ENCODE measurements at regions not wholly inside any gene's neighbourhood (a gene's known extent, or its start where the extent isn't known, plus 50 kb on each side); places are given as distances from the start of the nearest gene placed in this dataset.
"Not testable (repeated sequence)": the region's sequence is repeated elsewhere in the genome, so short reads cannot be mapped to it uniquely, and the experiment has no call there.

DNA sequence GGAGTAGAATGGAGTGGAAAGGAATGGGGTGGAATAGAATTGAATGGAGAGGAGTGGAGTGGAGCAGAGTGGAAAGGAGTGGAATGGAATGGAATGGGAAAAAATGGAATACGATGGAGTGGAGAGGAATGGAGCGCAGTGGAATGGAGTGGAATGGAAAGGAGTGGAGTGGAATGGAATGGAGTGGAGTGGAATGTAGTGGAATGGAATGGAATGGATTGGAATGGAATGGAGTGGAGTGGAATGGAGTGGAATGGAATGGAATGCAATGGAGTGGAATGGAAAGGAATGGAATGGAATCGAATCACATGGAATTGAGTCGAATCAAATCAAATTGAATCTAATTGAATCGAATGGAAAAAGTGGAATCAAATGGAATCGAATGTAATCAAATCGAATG is 1016.1 kb downstream of the CDY1 start:
- no peak overlapping the region for H3K4me3 Mint-ChIP-seq

DNA sequence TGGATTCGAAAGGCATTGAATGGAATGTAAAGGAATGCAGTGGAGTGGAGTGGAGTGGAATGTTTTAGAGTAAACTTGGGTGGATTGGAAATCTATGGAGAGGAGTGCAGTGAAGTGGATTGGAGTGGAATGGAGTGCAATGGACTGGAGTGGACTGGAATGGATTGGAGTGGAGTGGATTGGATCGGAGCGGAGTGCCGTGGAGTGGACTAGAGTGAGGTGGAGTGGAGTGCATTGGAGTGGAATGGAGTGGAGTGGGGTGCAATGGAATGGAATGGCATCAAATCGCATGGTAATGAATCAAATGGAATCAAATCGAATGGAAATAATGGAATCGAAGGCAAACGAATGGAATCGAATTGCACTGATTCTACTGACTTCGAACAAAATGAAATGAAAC is 1023.9 kb downstream of the CDY1 start:
- H3K9me3 ChIP-seq, result not testable (repeated sequence)
- peaks cover 0 to 27% (median 24%) of the 10 kb centered on the region in 3 donors for H3K9me3 Mint-ChIP-seq
- WGBS (ENCODE audit: insufficient coverage), result 87% methylated on average over 9 of the region's 10 CpGs

More for the DNA sequence above, 1016.1 kb downstream of the CDY1 start:
- WGBS (ENCODE audit: insufficient coverage), result 89% methylated on average over 7 of the region's 7 CpGs
- Mint-ChIP-seq H3K9me3 (peaks cover 5 to 56% (median 48%) of the 10 kb centered on the region in 3 donors), H3K36me3 (no peaks in the 10 kb centered on the region), H3K4me1 (no peaks in the 10 kb centered on the region), H3K27ac (no peak overlapping the region), H3K27me3 (no peaks in the 10 kb centered on the region)
- ATAC-seq (replicated peaks in 1 of 4), result no peak
- ChIA-PET CTCF (no interaction called here), POLR2A (no interaction called here)
- no peaks in the 10 kb centered on the region for H3K4me1 ChIP-seq (ENCODE audit: control insufficient read depth in 1 of 2, extremely low read depth in 1 of 2, insufficient read depth in 2 of 2, low read length in 2 of 2)
- H3K4me3 ChIP-seq (ENCODE audit: control insufficient read depth in 1 of 2, extremely low read depth in 1 of 2, low read length in 1 of 2), result no peak overlapping the region
- no peaks in the 10 kb centered on the region for H3K27me3 ChIP-seq (replicated peaks in 1 of 2; ENCODE audit: control insufficient read depth in 2 of 2, extremely low read depth in 1 of 2, insufficient read depth in 2 of 2, low read length in 1 of 2)
- no peak overlapping the region for H3K27ac ChIP-seq (ENCODE audit: low read length)
- H3K36me3 ChIP-seq (ENCODE audit: control insufficient read depth in 2 of 2, extremely low read depth in 1 of 2, insufficient read depth in 1 of 2, low read length in 1 of 2), result no peaks in the 10 kb centered on the region
- DNase-seq, result no peak
- no peaks in the 10 kb centered on the region for H3K9me3 ChIP-seq

DNA sequence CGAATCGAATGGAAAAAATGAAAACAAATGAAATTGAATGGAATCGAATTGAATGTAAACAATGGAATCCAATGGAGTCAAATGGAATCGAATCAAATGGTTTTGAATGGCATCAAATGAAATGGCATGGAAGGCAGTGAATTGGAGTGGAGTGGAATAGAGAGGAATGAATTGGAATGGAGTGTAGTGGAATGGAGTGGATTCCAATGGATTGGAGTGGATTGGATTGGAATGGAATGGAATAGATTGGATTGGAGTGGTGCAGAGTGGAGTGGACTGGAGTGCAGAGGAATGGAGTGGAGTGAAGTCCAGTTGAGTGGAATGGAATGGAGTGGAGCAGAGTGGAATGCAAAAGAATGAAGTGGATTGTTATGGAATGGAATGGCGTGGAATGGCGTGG is 1026.3 kb downstream of the CDY1 start:
- POLR2A ChIA-PET; DNase-seq; H3K9me3 ChIP-seq; H3K27ac Mint-ChIP-seq; H3K36me3 ChIP-seq (ENCODE audit: control insufficient read depth in 2 of 2, extremely low read depth in 1 of 2, insufficient read depth in 1 of 2, low read length in 1 of 2); CTCF ChIA-PET; H3K4me3 Mint-ChIP-seq; H3K27me3 Mint-ChIP-seq; H3K27me3 ChIP-seq (replicated peaks in 1 of 2; ENCODE audit: control insufficient read depth in 2 of 2, extremely low read depth in 1 of 2, insufficient read depth in 2 of 2, low read length in 1 of 2); ATAC-seq (replicated peaks in 1 of 4); H3K4me1 ChIP-seq (ENCODE audit: control insufficient read depth in 1 of 2, extremely low read depth in 1 of 2, insufficient read depth in 2 of 2, low read length in 2 of 2); H3K36me3 Mint-ChIP-seq; H3K4me3 ChIP-seq (ENCODE audit: control insufficient read depth in 1 of 2, extremely low read depth in 1 of 2, low read length in 1 of 2); H3K27ac ChIP-seq (ENCODE audit: low read length); H3K4me1 Mint-ChIP-seq: not testable (repeated sequence)
- H3K9me3 Mint-ChIP-seq, result peaks cover 0 to 17% (median 10%) of the 10 kb centered on the region in 3 donors
- 86% methylated on average over 4 of the region's 6 CpGs for WGBS (ENCODE audit: insufficient coverage)

More for the DNA sequence above, 1023.9 kb downstream of the CDY1 start:
- H3K27ac ChIP-seq (ENCODE audit: low read length); H3K4me3 ChIP-seq (ENCODE audit: control insufficient read depth in 1 of 2, extremely low read depth in 1 of 2, low read length in 1 of 2); CTCF ChIA-PET; H3K4me1 ChIP-seq (ENCODE audit: control insufficient read depth in 1 of 2, extremely low read depth in 1 of 2, insufficient read depth in 2 of 2, low read length in 2 of 2); POLR2A ChIA-PET; ATAC-seq (replicated peaks in 1 of 4); H3K27me3 Mint-ChIP-seq; H3K27ac Mint-ChIP-seq; H3K36me3 Mint-ChIP-seq; H3K27me3 ChIP-seq (replicated peaks in 1 of 2; ENCODE audit: control insufficient read depth in 2 of 2, extremely low read depth in 1 of 2, insufficient read depth in 2 of 2, low read length in 1 of 2); H3K4me3 Mint-ChIP-seq; DNase-seq; H3K36me3 ChIP-seq (ENCODE audit: control insufficient read depth in 2 of 2, extremely low read depth in 1 of 2, insufficient read depth in 1 of 2, low read length in 1 of 2); H3K4me1 Mint-ChIP-seq: not testable (repeated sequence)

DNA sequence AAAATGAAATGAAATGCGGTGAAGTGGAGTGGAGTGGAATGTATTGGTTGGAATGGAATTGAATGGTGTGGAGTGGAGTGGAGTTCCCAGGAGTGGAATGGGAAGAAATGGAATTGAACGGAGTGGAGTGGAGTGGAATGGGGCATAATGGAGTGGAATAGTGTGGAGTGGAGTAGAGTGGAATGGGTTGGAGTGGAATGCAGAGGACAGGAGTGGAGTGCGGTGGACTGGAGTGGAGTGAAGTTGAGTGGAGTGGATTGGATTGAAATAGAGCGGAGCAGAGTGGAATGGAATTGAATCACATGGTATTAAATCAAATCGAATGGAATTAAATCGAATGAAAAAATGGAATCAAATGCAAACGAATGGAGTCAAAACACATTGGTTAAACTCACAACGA is 1042.3 kb downstream of the CDY1 start:
- H3K27me3 ChIP-seq (replicated peaks in 1 of 2; ENCODE audit: control insufficient read depth in 2 of 2, extremely low read depth in 1 of 2, insufficient read depth in 2 of 2, low read length in 1 of 2); H3K9me3 ChIP-seq; H3K4me3 Mint-ChIP-seq; H3K4me1 Mint-ChIP-seq; H3K27ac Mint-ChIP-seq; H3K36me3 Mint-ChIP-seq; H3K4me3 ChIP-seq (ENCODE audit: control insufficient read depth in 1 of 2, extremely low read depth in 1 of 2, low read length in 1 of 2); H3K27ac ChIP-seq (ENCODE audit: low read length); H3K4me1 ChIP-seq (ENCODE audit: control insufficient read depth in 1 of 2, extremely low read depth in 1 of 2, insufficient read depth in 2 of 2, low read length in 2 of 2); CTCF ChIA-PET; H3K36me3 ChIP-seq (ENCODE audit: control insufficient read depth in 2 of 2, extremely low read depth in 1 of 2, insufficient read depth in 1 of 2, low read length in 1 of 2); POLR2A ChIA-PET; ATAC-seq (replicated peaks in 1 of 4); H3K27me3 Mint-ChIP-seq; DNase-seq: not testable (repeated sequence)
- WGBS (ENCODE audit: insufficient coverage), result 72% methylated on average over 5 of the region's 8 CpGs
- peaks cover 0 to 37% (median 0%) of the 10 kb centered on the region in 3 donors for H3K9me3 Mint-ChIP-seq

DNA sequence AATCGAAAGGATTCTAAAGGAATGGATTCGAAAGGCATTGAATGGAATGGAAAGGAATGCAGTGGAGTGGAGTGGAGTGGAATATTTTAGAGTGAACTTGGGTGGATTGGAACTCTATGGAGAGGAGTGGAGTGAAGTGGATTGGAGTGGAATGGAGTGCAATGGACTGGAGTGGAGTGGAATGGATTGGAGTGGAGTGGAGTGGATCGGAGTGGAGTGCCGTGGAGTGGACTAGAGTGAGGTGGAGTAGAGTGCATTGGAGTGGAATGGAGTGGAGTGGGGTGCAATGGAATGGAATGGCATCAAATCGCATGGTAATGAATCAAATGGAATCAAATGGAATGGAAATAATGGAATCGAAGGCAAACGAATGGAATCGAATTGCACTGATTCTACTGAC is 1044.8 kb downstream of the CDY1 start:
- DNase-seq, result peak in 1 of 35 experiments; percentile 0
- H3K9me3 Mint-ChIP-seq, result peaks cover 0 to 45% (median 0%) of the 10 kb centered on the region in 3 donors
- POLR2A ChIA-PET; ATAC-seq (replicated peaks in 1 of 4); H3K9me3 ChIP-seq; H3K27me3 Mint-ChIP-seq; H3K27ac Mint-ChIP-seq; H3K4me1 ChIP-seq (ENCODE audit: control insufficient read depth in 1 of 2, extremely low read depth in 1 of 2, insufficient read depth in 2 of 2, low read length in 2 of 2); CTCF ChIA-PET; H3K4me3 ChIP-seq (ENCODE audit: control insufficient read depth in 1 of 2, extremely low read depth in 1 of 2, low read length in 1 of 2); H3K4me1 Mint-ChIP-seq; H3K27ac ChIP-seq (ENCODE audit: low read length); H3K36me3 ChIP-seq (ENCODE audit: control insufficient read depth in 2 of 2, extremely low read depth in 1 of 2, insufficient read depth in 1 of 2, low read length in 1 of 2); H3K4me3 Mint-ChIP-seq; H3K27me3 ChIP-seq (replicated peaks in 1 of 2; ENCODE audit: control insufficient read depth in 2 of 2, extremely low read depth in 1 of 2, insufficient read depth in 2 of 2, low read length in 1 of 2): not testable (repeated sequence)
- 75% methylated on average over 4 of the region's 8 CpGs for WGBS (ENCODE audit: insufficient coverage)
- peaks cover 23% of the 10 kb centered on the region for H3K36me3 Mint-ChIP-seq

DNA sequence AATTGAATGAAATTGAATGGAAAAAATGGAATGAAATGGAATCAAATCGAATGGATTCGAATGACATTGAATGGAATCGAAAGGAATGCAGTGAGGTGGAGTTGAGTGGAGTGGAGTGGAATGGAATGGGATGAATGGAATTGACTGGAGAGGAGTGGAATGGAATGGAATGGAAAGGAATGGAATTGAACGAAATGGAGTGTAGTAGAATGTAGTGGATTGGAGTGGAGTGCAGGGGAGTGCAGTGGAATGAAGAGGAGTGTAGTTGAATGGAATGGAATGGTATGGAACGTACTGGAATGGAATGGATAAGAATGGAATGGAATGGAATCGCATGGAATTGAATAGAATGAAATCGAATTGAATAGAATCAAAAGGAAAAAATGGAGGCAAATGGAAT is 1047.3 kb downstream of the CDY1 start:
- ATAC-seq (replicated peaks in 1 of 4); H3K4me1 ChIP-seq (ENCODE audit: control insufficient read depth in 1 of 2, extremely low read depth in 1 of 2, insufficient read depth in 2 of 2, low read length in 2 of 2); H3K27me3 ChIP-seq (replicated peaks in 1 of 2; ENCODE audit: control insufficient read depth in 2 of 2, extremely low read depth in 1 of 2, insufficient read depth in 2 of 2, low read length in 1 of 2); H3K27ac ChIP-seq (ENCODE audit: low read length); H3K27ac Mint-ChIP-seq; H3K36me3 ChIP-seq (ENCODE audit: control insufficient read depth in 2 of 2, extremely low read depth in 1 of 2, insufficient read depth in 1 of 2, low read length in 1 of 2); H3K9me3 ChIP-seq; POLR2A ChIA-PET; H3K27me3 Mint-ChIP-seq; H3K4me3 ChIP-seq (ENCODE audit: control insufficient read depth in 1 of 2, extremely low read depth in 1 of 2, low read length in 1 of 2); H3K4me3 Mint-ChIP-seq; CTCF ChIA-PET; H3K4me1 Mint-ChIP-seq: not testable (repeated sequence)
- WGBS (ENCODE audit: insufficient coverage), result 65% methylated on average over 7 of the region's 7 CpGs
- DNase-seq, result peak in 1 of 35 experiments; percentile 5
- H3K36me3 Mint-ChIP-seq, result peaks cover 17% of the 10 kb centered on the region
- peaks cover 0 to 32% (median 0%) of the 10 kb centered on the region in 3 donors for H3K9me3 Mint-ChIP-seq

DNA sequence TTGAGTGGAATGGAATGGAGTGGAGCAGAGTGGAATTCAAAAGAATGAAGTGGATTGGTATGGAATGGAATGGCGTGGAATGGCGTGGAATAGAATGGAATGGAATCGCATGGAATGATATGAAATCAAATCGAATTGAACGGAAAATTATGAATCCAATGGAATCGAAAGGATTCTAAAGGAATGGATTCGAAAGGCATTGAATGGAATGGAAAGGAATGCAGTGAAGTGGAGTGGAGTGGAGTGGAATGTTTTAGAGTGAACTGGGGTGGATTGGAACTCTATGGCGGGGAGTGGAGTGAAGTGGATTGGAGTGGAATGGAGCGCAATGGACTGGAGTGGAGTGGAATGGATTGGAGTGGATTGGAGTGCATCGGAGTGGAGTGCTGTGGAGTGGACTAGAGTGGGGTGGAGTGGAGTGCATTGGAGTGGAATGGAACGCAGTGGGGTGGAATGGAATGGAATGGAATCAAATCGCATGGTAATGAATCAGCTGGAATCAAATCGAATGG is 1048.5 kb downstream of the CDY1 start:
- H3K9me3 ChIP-seq; H3K4me3 Mint-ChIP-seq; H3K4me3 ChIP-seq (ENCODE audit: control insufficient read depth in 1 of 2, extremely low read depth in 1 of 2, low read length in 1 of 2); H3K27ac ChIP-seq (ENCODE audit: low read length); H3K27me3 Mint-ChIP-seq; H3K27ac Mint-ChIP-seq; H3K27me3 ChIP-seq (replicated peaks in 1 of 2; ENCODE audit: control insufficient read depth in 2 of 2, extremely low read depth in 1 of 2, insufficient read depth in 2 of 2, low read length in 1 of 2); POLR2A ChIA-PET; H3K4me1 Mint-ChIP-seq; H3K36me3 ChIP-seq (ENCODE audit: control insufficient read depth in 2 of 2, extremely low read depth in 1 of 2, insufficient read depth in 1 of 2, low read length in 1 of 2); CTCF ChIA-PET; H3K4me1 ChIP-seq (ENCODE audit: control insufficient read depth in 1 of 2, extremely low read depth in 1 of 2, insufficient read depth in 2 of 2, low read length in 2 of 2): not testable (repeated sequence)
- DNase-seq (peak in 13 of 35 experiments; percentile 0 to 36 (median 3)), ATAC-seq (replicated peaks in 1 of 4) (peak in 2 of 4 experiments; percentile 27 to 48)
- WGBS (ENCODE audit: insufficient coverage), result 73% methylated on average over 13 of the region's 13 CpGs
- Mint-ChIP-seq H3K36me3 (peaks cover 15% of the 10 kb centered on the region), H3K9me3 (peaks cover 0 to 26% (median 0%) of the 10 kb centered on the region in 3 donors)

Measured in T-cell (primary cell).